ENCODE measurements at regions not wholly inside any gene's neighbourhood (a gene's known extent, or its start where the extent isn't known, plus 50 kb on each side); places are given as distances from the start of the nearest gene placed in this dataset.
"Not testable (repeated sequence)": the region's sequence is repeated elsewhere in the genome, so short reads cannot be mapped to it uniquely, and the experiment has no call there.

- DNase-seq (ENCODE audit: low read depth in 3 of 3, low spot score in 2 of 3): no peak
Observed at GRCh38 chr4:189128341-189128740, 812.3 kb upstream of the FRG1 start.

GRCh38 chr4:189129044-189129694 lies 811.5 kb upstream of the FRG1 start:
- peak in 1 of 3 donors; percentile 1 for DNase-seq (ENCODE audit: low read depth in 3 of 3, low spot score in 2 of 3)

- no peak for DNase-seq (ENCODE audit: low read depth in 3 of 3, low spot score in 2 of 3)
Observed at GRCh38 chr4:189131118-189131517, 809.6 kb upstream of the FRG1 start.

GRCh38 chr4:189136462-189136861 lies 804.2 kb upstream of the FRG1 start:
- no peak for DNase-seq (ENCODE audit: low read depth in 3 of 3, low spot score in 2 of 3)

- no peak for DNase-seq (ENCODE audit: low read depth in 3 of 3, low spot score in 2 of 3)
Observed at GRCh38 chr4:189143263-189143952, 797.3 kb upstream of the FRG1 start.

- DNase-seq (ENCODE audit: low read depth in 3 of 3, low spot score in 2 of 3): no peak
Observed at GRCh38 chr4:189147005-189147929, 793.4 kb upstream of the FRG1 start.

- DNase-seq (ENCODE audit: low read depth in 3 of 3, low spot score in 2 of 3): not testable (repeated sequence)
Observed at GRCh38 chr4:189155083-189155482, 785.6 kb upstream of the FRG1 start.

- no peak for DNase-seq (ENCODE audit: low read depth in 3 of 3, low spot score in 2 of 3)
Observed at GRCh38 chr4:189162073-189162789, 778.4 kb upstream of the FRG1 start.

GRCh38 chr4:189162888-189163287 lies 777.8 kb upstream of the FRG1 start:
- no peak for DNase-seq (ENCODE audit: low read depth in 3 of 3, low spot score in 2 of 3)

GRCh38 chr4:189176002-189176401 lies 764.7 kb upstream of the FRG1 start:
- DNase-seq (ENCODE audit: low read depth in 3 of 3, low spot score in 2 of 3): no peak

- DNase-seq (ENCODE audit: low read depth in 3 of 3, low spot score in 2 of 3): no peak
Observed at GRCh38 chr4:189177130-189177529, 763.5 kb upstream of the FRG1 start.

- no peak for DNase-seq (ENCODE audit: low read depth in 3 of 3, low spot score in 2 of 3)
Observed at GRCh38 chr4:189178125-189178746, 762.4 kb upstream of the FRG1 start.

GRCh38 chr4:189185810-189186432 lies 754.8 kb upstream of the FRG1 start:
- DNase-seq (ENCODE audit: low read depth in 3 of 3, low spot score in 2 of 3): no peak

- DNase-seq (ENCODE audit: low read depth in 3 of 3, low spot score in 2 of 3): no peak
Observed at GRCh38 chr4:189187531-189188052, 753.1 kb upstream of the FRG1 start.

- DNase-seq (ENCODE audit: low read depth in 3 of 3, low spot score in 2 of 3): no peak
Observed at GRCh38 chr4:189198624-189199023, 742.0 kb upstream of the FRG1 start.

GRCh38 chr4:189200353-189200752 lies 740.3 kb upstream of the FRG1 start:
- no peak for DNase-seq (ENCODE audit: low read depth in 3 of 3, low spot score in 2 of 3)

GRCh38 chr4:189202182-189202868 lies 738.3 kb upstream of the FRG1 start:
- DNase-seq (ENCODE audit: low read depth in 3 of 3, low spot score in 2 of 3): peak in 2 of 3 donors; percentile 12 to 18

- DNase-seq (ENCODE audit: low read depth in 3 of 3, low spot score in 2 of 3): no peak
Observed at GRCh38 chr4:189202869-189203271, 737.8 kb upstream of the FRG1 start.

GRCh38 chr4:189204616-189205015 lies 736.1 kb upstream of the FRG1 start:
- no peak for DNase-seq (ENCODE audit: low read depth in 3 of 3, low spot score in 2 of 3)
